HEK293 (cell line): ENCODE measurements at regions not wholly inside any gene's neighbourhood (a gene's known extent, or its start where the extent isn't known, plus 50 kb on each side); places are given as distances from the start of the nearest gene placed in this dataset.

ENCODE experiments used
- CTCF ChIA-PET: fragments of 350-600 bp; formaldehyde crosslinking; extraction: SDS; loops from one replicate; lab custom pipeline; 2021; ENCODE audit warnings: antibody characterized with exemption; lab: Yijun Ruan, JAX
- POLR2A ChIA-PET: fragments of 300-600 bp; formaldehyde crosslinking; extraction: SDS; loops from one replicate; lab custom pipeline; 2020; ENCODE audit warnings: antibody characterized with exemption, inconsistent platforms; lab: Yijun Ruan, JAX
- H3K27ac ChIP-seq: fragments of 200-500 bp; sonication (Bioruptor generic); 2 replicates; pipeline ENCODE4 v1.5.1; 2014; ENCODE audit warnings: low read depth, low read length, control low read depth, inconsistent platforms; ENCODE audit errors: extremely low read depth
- H3K36me3 ChIP-seq, 2 experiments: fragments of 200-500 bp in 1 of 2; sonication (Bioruptor generic) in 1 of 2; 1 replicate in 1 of 2; 2 replicates in 1 of 2; pipeline ENCODE4 v1.5.1; 2014 to 2017; ENCODE audit warnings: inconsistent platforms in 2 of 2, low read length in 2 of 2; ENCODE audit not compliant: control insufficient read depth in 2 of 2, insufficient read depth in 1 of 2
- H3K4me1 ChIP-seq: fragments of 200-500 bp; sonication (Bioruptor generic); 2 replicates; pipeline ENCODE4 v1.5.1; 2014; ENCODE audit warnings: mild to moderate bottlenecking, low read length, inconsistent platforms; ENCODE audit not compliant: control insufficient read depth, insufficient read depth
- H3K4me3 ChIP-seq: 2 replicates; pipeline ENCODE4 v1.5.1; 2011; ENCODE audit warnings: low read depth, mild to moderate bottlenecking, control low read depth, low read length, moderate library complexity
- H3K9me3 ChIP-seq: fragments of 200-500 bp; sonication (Bioruptor generic); 2 replicates; pipeline ENCODE4 v1.5.1; 2014; ENCODE audit warnings: low read depth, low read length, inconsistent platforms; ENCODE audit not compliant: control insufficient read depth, insufficient read depth
- HIC1 ChIP-seq: fragments of 450-650 bp; formaldehyde crosslinking; IDR thresholded peaks from 2 replicates; pipeline ENCODE4 v1.5.1; 2016; ENCODE audit warnings: missing biosample characterization, missing genetic modification characterization
- IKZF3 ChIP-seq: fragments of 450-650 bp; IDR thresholded peaks from 2 replicates; pipeline ENCODE4 v1.5.0; 2018; ENCODE audit warnings: missing biosample characterization, mild to moderate bottlenecking, missing genetic modification characterization, moderate library complexity
- KLF9 ChIP-seq: fragments of 450-650 bp; formaldehyde crosslinking; IDR thresholded peaks from 2 replicates; pipeline ENCODE4 v1.5.1; 2016; ENCODE audit warnings: missing biosample characterization, missing genetic modification characterization, low read depth
- PBX3 ChIP-seq: sonication (generic); formaldehyde crosslinking; IDR thresholded peaks from 2 replicates; pipeline ENCODE4 v1.8.1; 2022; ENCODE audit warnings: mild to moderate bottlenecking, moderate library complexity, missing genetic modification reagents
- PRDM2 ChIP-seq: fragments of 450-650 bp; formaldehyde crosslinking; IDR thresholded peaks from 2 replicates; pipeline ENCODE4 v1.5.1; 2016; ENCODE audit warnings: missing biosample characterization, missing genetic modification characterization, borderline replicate concordance
- ZBTB48 ChIP-seq: fragments of 450-650 bp; formaldehyde crosslinking; IDR thresholded peaks from 2 replicates; pipeline ENCODE4 v1.5.1; 2016; ENCODE audit warnings: missing biosample characterization, missing genetic modification characterization
- ZBTB6 ChIP-seq: fragments of 450-650 bp; formaldehyde crosslinking; IDR thresholded peaks from 2 replicates; pipeline ENCODE4 v1.5.1; 2017; ENCODE audit warnings: missing biosample characterization, missing genetic modification characterization
- ZEB2 ChIP-seq: fragments of 450-650 bp; formaldehyde crosslinking; IDR thresholded peaks from 2 replicates; pipeline ENCODE4 v1.5.1; 2016; ENCODE audit warnings: missing biosample characterization, missing genetic modification characterization
- ZNF140 ChIP-seq: fragments of 450-650 bp; formaldehyde crosslinking; IDR thresholded peaks from 2 replicates; pipeline ENCODE4 v1.5.1; 2016; ENCODE audit warnings: missing biosample characterization, missing genetic modification characterization
- ZNF18 ChIP-seq: fragments of 450-650 bp; formaldehyde crosslinking; IDR thresholded peaks from 2 replicates; pipeline ENCODE4 v1.5.1; 2016; ENCODE audit warnings: missing biosample characterization, missing genetic modification characterization
- ZNF223 ChIP-seq: fragments of 450-650 bp; formaldehyde crosslinking; IDR thresholded peaks from 2 replicates; pipeline ENCODE4 v1.5.1; 2016; ENCODE audit warnings: missing biosample characterization, missing genetic modification characterization
- ZNF280C ChIP-seq: fragments of 450-650 bp; formaldehyde crosslinking; IDR thresholded peaks from 2 replicates; pipeline ENCODE4 v1.5.1; 2016; ENCODE audit warnings: missing biosample characterization, missing genetic modification characterization
- ZNF354C ChIP-seq: fragments of 450-650 bp; formaldehyde crosslinking; IDR thresholded peaks from 2 replicates; pipeline ENCODE4 v1.5.1; 2016; ENCODE audit warnings: missing biosample characterization, missing genetic modification characterization, low read depth, borderline replicate concordance
- ZNF404 ChIP-seq: fragments of 450-650 bp; formaldehyde crosslinking; IDR thresholded peaks from 2 replicates; pipeline ENCODE4 v1.5.1; 2017; ENCODE audit warnings: missing biosample characterization, missing genetic modification characterization
- ZNF416 ChIP-seq: fragments of 450-650 bp; formaldehyde crosslinking; IDR thresholded peaks from 2 replicates; pipeline ENCODE4 v1.5.1; 2016; ENCODE audit warnings: missing biosample characterization, missing genetic modification characterization
- ZNF510 ChIP-seq: fragments of 450-650 bp; formaldehyde crosslinking; IDR thresholded peaks from 2 replicates; pipeline ENCODE4 v1.5.1; 2018; ENCODE audit warnings: mild to moderate bottlenecking, missing genetic modification characterization, missing biosample characterization; ENCODE audit not compliant: insufficient replicate concordance
- ZNF544 ChIP-seq: fragments of 450-650 bp; formaldehyde crosslinking; IDR thresholded peaks from 2 replicates; pipeline ENCODE4 v1.5.0; 2017; ENCODE audit warnings: missing biosample characterization, missing genetic modification characterization
- ZNF664 ChIP-seq: fragments of 450-650 bp; formaldehyde crosslinking; IDR thresholded peaks from 2 replicates; pipeline ENCODE4 v1.5.1; 2016; ENCODE audit warnings: missing biosample characterization, missing genetic modification characterization
- ZNF747 ChIP-seq: fragments of 450-650 bp; formaldehyde crosslinking; IDR thresholded peaks from 2 replicates; pipeline ENCODE4 v1.5.1; 2016; ENCODE audit warnings: missing biosample characterization, missing genetic modification characterization
- ZNF791 ChIP-seq: fragments of 450-650 bp; formaldehyde crosslinking; IDR thresholded peaks from 2 replicates; pipeline ENCODE4 v1.5.1; 2016; ENCODE audit warnings: missing biosample characterization, missing genetic modification characterization
- ZNF830 ChIP-seq: fragments of 450-650 bp; IDR thresholded peaks from 2 replicates; pipeline ENCODE4 v1.5.0; 2018; ENCODE audit warnings: missing biosample characterization, missing genetic modification characterization, low read depth, mild to moderate bottlenecking, moderate library complexity
- ZSCAN23 ChIP-seq: fragments of 450-650 bp; formaldehyde crosslinking; IDR thresholded peaks from 2 replicates; pipeline ENCODE4 v1.5.1; 2016; ENCODE audit warnings: missing biosample characterization, missing genetic modification characterization

- TF ChIP-seq ZNF223 (tag by site-specific recombination) (no peak), ZNF416 (no peak), KLF9 (no peak), ZNF830 (tag by site-specific recombination) (no peak), ZNF280C (tag by site-specific recombination) (no peak), ZSCAN23 (tag by site-specific recombination) (no peak), ZNF747 (tag by site-specific recombination) (no peak), ZBTB6 (tag by site-specific recombination) (no peak), ZNF544 (tag by site-specific recombination) (no peak), ZNF18 (tag by site-specific recombination) (no peak), PBX3 (CRISPR knock-in tag) (no peak)
These were observed 70.2 kb upstream of the EPB41L1 start (continued) for GRCh38 chr20:36084356-36084755.

GRCh38 chr20:36084897-36085613 is 69.5 kb upstream of the EPB41L1 start:
- no peak overlapping the region for H3K27ac ChIP-seq
- CTCF ChIA-PET: interaction anchor here (1.4 to 1.8 kb wide), 2 partner anchors 9 to 13 kb away, joined by 4 to 5 read pairs; no protein-coding TSS in a partner anchor
- TF ChIP-seq ZNF404 (no peak), ZNF510 (no peak), IKZF3 (tag by site-specific recombination) (no peak), ZNF140 (tag by site-specific recombination) (no peak), ZNF791 (tag by site-specific recombination) (no peak), ZBTB48 (tag by site-specific recombination) (no peak), ZNF354C (no peak), HIC1 (tag by site-specific recombination) (no peak), PRDM2 (no peak), ZEB2 (no peak), ZNF664 (no peak)

More at GRCh38 chr20:36084897-36085613, 69.5 kb upstream of the EPB41L1 start:
- H3K36me3 ChIP-seq: no peaks in the 10 kb centered on the region
- H3K9me3 ChIP-seq: no peaks in the 10 kb centered on the region
- H3K4me1 ChIP-seq: no peaks in the 10 kb centered on the region
- POLR2A ChIA-PET: interaction anchor here (1.0 to 1.4 kb wide), 2 partner anchors 11 to 131 kb away, joined by 3 to 5 read pairs; partner anchors contain the start of gene SCAND1
- no peak overlapping the region for H3K4me3 ChIP-seq
